DMS 273 treated with DMSO at 0.1 percent for 48 hours (cell line): ENCODE measurements at regions not wholly inside any gene's neighbourhood (a gene's known extent, or its start where the extent isn't known, plus 50 kb on each side); places are given as distances from the start of the nearest gene placed in this dataset.

ENCODE experiments used
- DNase-seq: peaks from one replicate; lab custom pipeline; 2025; lab: John Stamatoyannopoulos, UW

DNA sequence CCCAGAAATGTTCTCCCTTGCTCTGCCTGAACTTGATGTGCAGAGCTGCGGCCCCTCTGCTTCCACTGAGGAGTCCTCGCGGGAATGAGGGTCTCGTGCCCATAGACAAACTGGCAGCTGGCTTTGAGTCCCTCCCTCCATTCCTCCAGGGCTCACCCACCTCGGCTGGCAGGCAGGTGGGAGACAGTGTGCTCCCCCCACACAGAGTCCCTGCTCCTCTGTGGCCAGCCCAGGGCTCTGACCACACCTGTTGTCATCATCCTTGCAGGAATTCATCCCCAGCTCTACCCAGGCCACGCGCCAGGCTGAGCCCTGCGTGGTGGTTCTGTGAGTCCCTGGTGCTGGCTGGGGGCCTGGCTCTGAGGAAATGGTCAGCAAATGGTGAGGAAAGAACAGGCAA is 521.9 kb downstream of the TBC1D22A start:
- DNase-seq = no peak

DNA sequence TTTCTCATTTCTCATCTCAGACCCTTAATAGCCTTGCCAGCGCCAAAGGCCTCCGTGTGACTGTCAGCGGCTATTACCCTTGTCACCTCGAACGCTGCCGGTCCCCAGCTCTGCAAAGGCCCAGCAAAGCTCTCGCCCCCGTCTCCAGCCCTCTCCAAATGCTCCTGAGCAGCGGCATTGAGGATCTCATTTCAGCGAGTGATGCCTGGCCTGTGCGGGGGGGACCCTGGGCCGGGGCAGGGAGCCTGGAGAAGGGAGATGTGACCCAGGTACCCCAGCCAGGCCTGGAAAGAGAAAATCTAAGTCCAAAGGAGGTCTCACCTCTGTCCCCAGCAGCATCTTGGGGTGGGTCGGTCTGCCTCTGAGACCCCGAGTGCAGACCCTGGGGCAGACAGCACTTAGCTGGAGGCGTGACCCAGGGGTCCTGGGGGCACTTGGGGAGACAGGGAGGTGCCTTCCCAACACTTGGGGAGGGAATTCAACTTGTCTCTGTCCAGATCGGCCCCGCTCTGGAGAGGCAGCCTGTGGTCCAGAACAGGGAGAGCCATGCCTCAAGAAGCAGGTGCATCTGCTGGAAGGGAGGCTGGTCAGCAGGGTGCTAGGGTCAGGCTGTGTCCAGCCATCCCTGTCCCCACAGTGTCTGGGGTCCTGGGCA is 521.3 kb downstream of the TBC1D22A start:
- no peak for DNase-seq

DNA sequence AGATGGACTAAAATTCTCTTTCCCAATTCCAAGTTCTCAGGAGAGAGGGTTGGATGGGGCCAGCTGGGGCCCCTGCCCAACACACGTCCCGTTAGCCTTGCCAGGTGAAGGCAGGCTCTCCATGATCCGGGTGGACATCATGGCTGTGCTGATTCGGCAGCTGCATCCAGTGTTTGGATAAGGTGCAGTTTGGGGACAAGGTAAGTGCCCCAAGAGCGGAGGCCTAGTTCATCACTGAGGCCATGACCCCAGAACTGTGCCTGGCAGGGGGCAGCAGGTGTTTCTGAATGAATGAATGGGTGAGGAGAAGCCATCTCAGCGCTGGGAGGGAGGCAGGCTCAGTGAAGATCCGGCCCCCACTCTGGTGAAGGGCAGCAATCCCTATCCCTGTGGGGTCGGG is 520.4 kb downstream of the TBC1D22A start:
- no peak for DNase-seq

DNA sequence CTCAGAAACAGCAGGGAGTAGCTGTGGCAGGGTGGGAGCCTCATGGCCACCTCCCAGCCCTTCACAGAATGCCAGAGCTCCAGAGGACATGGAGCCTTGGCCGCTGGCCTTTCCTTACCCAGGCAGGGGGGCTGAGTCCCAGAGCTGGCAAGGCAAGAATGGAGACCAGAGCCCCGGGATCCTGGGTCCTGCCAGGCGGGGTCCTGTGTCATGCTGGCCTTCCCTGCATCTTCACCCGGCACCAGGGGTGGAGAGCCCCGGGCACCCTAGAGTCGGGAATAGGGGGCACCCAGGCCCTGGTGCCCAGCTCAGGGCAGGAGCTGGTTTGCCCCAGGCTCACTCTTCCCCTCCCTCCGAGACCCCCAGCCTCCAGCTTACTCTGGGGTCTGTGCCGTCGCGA is 519.9 kb downstream of the TBC1D22A start:
- no peak for DNase-seq

DNA sequence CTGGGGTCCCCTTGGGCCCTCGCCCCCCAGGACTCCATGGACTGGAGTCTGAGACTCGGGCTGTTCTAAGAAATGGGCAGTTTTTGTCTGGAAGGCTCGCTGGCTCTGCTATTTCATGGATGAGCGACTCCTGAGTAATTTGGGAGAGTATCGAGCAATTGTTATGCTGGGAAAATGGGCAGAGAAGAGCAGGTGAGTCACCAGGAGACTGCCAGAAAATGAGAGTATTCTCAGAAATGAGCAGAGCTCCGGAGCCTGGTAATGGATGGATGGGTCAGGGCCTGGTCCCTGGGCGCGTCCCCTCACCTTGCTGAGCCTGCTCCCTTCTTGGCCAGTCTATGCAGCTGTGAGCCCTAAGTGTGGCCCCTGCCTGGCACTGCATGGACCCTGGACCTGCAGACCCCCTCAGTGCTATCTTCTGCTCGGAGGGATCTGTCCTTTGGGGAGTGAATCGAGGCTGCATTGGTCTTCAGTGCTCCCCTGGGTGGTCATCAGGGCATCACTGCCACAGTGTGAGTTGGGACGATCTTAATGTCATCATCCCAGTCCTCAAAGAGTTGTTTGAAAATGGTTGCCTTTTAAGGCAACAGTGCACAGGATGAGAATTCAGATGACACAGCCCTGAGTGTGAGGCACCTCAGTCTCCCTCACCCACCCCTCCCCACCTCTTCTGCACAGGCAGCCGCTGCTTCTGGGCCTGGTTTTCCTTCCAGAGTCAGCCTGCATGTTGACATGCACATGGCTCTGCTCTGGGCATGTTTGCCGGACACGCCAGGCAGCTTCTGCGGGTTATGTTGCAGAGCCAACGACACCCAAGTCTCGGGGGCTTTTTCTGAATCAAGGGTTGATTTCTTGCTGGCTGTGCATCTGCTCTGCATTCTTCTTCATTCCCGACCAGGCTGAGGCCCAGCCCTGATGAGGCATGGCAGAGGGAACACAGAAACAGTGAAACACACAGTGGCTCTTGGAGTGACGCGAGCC is 519.0 kb downstream of the TBC1D22A start:
- no peak for DNase-seq

DNA sequence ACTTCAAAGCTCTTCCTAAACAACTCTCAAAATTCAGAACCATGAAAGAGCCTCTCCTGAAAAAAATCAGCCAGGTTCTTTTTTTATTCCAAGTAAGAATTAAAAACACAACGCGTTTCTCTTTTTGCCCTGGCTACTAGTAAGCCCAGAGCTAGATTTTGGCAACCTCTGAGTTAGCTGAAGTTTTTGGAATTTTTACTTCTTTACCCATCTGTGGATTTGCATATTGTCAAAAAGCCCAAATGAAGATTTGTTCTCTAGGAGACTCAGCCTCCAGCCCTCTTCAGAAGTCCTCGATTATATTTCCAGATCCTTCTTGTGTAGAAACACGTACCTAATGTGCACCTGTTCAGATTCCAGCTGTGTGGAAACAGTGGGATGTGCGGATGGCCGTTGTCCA is 517.9 kb downstream of the TBC1D22A start:
- no peak for DNase-seq

DNA sequence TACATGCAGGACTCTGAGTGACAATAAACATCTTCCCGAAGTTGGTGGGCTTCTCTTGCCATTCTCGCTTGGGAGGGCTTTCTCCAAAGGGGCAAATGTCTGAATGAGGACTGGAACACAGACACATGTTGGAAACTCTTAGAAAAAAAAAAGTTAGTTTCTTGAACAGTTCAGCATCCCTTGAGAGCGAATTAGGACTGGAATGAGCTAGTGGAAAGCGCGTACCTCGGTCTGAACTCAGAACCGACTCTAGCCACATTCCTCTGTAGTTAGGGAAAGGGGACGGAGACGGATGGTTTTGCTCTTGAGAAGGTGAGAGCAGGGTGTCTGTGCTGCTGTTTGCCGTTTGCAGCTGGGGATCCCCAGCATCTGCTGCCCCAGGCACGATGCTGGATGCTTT is 517.3 kb downstream of the TBC1D22A start:
- no peak for DNase-seq

DNA sequence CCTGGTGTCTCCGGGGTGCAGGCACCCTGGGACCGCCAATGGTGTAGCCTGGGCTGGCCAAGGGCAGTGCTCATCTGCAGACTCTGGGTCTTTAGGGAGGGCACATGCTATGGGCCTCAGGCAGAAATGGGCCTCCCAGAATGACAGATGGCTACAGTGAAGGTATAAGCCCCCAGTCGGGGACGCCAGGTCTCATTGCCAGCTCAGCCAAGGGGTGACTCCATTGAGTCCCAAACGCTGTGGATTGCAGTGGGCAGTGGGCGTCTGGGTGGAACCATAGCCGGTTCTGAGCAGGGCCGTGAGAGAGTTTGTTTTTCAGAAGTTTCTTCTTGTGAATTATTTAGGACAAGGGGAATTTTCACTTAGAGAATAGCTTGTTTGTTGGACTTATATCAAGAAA is 516.9 kb downstream of the TBC1D22A start:
- DNase-seq = no peak

DNA sequence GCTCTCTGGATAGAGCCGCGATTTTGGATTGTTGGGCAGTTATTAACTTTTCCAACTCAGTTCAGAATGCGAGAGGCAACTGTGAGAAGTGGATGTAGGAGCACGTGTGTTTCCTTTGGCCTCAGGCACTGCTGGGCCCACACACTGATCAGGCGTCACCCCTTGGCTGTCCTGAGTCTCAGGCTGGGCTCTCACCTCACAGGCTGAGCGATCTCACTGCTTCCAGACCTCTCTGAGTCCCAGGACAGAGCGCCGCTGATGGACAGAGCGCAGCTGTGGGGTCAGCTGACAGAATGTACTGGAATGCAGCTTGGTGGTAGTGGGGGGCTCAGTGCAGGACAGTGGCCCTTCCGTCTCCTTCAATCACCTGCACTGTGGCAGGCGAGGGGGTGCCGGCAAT is 516.2 kb downstream of the TBC1D22A start:
- no peak for DNase-seq

DNA sequence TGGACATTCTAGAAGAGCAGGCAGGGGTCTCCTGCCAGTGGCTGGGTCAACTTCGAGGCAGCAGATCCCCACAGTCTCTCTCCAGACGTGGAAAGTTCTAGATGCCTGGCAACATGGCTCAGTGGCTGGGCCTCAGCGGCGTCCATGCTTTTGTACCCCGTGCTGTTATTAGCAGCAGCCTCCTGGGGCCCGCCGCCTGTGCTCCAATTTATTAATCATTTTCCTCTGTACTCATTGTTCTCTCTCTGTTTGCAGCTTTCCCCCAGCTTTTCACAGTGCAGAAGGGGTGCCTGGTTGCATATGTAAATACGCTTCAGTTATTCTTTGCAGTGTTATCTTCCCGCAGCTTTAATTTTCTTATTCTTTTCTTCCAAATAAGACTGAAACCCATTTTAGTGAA is 515.1 kb downstream of the TBC1D22A start:
- DNase-seq = no peak

DNA sequence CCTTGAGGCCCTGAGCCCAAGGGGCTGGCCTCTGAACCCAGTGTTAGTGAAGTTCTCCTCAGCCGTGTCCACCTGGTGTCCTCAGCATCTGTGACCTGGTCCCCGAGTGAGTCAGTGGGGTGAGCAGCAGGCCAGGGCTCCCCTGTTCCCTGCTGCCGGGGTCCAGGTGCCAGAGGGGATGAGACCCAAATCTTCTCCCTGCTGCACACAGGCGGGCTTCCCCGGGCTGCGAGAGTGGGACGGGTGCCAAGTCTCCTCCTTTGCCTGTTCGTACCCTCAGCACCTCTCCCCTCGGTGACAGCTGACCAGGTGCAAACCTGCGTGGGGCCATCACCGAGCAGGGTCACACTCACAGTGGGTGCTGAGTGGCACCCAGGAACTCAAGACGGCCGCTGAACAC is 514.5 kb downstream of the TBC1D22A start:
- DNase-seq = no peak

DNA sequence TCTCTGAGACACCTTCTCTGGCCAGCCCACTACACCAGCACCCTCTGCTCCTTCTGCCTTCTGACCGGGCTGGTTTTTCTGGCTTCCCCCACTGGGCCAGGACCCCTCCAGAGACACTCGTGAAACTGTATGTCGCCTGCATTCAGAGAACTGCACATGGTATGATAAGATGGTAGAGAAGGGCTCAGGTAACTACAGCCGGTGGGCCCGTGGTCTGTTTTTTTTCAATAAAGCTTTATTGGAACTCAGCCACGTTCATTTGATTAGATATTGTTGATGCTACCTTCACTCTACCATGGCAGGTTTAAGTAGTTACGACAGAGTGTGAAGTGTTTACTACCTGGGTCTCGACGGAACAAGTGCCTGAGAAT is 514.0 kb downstream of the TBC1D22A start:
- DNase-seq = no peak

DNA sequence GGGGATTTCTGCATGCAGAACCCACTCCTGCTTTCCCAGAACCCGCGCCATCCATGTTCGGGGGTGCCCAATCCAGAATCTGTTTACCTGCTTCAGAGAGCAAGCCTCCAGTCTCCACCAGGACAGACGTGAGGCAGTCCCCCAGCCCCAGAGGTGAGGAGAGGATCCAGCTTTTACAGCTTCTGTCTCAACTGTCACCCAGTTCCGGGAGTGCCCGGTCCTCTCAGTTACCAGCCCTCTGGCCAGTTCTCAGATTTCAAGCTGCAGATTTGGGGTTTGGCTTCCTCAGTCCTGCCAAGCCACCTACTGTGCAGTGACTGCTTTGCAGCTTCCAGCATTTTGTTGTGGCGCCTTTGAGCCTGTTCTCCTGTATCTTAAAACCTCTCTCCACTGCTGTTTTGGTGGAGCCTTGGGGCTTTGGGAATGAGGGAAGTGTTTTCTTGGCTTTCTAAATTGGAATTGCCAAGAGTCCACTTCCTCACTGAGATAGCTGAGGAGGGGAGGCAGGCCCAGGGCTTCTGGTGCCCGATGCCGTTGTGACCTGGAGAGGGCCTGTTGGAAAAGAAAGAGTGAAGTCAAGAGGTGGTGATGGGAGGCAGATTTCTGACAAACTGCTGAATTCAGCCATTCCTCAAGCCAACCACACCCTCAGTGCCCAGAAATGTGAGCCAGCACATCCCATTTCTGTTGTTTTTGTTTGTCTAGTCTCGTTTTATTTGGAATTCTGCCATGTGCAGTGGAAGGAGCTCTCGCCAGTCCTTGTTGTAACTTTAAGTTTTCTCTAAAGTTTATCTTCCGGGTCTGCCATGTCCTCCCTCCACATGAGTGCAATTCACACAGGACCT is 513.4 kb downstream of the TBC1D22A start:
- no peak for DNase-seq

DNA sequence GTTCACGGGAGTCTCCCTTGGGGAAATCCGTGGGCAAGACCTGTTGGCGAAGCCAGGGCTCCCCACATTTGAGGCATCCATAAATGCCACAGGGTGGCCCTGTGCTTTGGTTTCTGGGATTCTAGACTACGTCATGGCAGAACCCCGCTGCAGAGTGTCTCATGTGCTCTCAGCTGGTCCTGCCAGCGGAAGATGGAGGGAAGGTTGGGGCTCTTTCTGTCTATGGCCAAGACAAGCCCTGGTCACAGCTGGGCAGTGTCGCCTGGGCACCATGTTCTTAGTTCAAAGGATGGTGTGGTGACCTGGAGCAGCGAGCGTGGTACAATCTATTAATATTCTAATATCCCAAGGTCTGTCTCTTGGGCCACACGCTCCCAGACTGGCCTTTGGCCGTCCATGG is 511.7 kb downstream of the TBC1D22A start:
- no peak for DNase-seq

DNA sequence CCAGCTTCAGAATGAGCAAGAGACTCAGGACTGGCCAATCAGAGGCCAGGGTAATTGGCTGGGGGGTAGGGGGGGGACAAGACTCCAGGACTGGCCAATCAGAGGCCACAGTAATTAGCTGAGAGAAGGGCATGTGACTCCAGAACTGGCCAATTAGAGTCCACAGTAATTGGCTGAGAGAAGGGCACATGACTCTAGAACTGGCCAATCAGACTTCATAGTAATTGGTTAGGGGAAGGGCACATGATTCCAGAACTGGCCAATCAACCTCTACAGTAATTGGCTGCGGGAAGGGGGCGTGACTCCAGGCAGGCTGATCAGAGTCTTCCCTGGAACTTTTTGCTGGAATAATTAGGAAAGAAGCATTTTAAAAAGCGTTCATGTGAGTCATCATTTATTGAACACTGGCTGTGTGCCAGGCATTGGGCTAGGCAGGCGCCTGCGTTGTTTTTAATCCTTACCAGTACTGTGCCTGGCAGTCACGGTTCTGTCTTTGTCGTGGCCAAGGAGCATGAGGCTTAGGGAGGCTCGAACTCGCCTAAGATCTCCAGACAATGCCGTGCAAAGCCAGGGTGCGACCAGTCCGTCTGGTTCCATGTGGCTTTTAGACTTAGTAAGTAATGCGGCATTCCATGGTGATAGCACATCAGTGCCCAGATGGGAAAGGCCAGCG is 508.1 kb downstream of the TBC1D22A start:
- no peak for DNase-seq

DNA sequence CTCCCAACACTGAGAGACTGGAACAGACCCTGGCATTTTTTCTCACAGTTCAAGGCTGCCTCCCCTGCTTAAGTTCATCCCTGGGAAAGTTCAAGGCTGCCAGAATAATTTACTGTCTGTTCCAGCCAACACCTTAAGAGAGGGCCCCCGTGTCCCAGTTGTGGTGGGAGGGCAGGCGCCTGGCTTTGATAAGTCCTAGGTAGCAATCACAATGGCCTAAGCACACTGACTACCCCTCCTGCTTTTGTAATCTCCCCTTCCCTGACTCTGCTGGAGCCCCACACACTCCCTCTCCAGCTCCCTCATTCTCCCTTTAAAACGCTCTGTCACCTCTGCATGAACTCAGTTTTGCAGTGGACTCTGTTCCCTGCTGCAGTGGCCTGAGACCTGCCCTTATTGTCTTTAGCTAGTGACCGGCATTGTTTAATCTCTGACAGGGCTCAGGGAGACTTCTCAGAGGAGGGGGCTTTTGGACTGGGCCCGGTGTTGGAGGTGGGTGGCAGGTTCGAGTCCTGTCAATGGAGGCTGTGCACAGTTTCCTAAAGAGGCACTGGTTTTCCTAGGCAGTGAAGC is 507.2 kb downstream of the TBC1D22A start:
- DNase-seq = no peak

DNA sequence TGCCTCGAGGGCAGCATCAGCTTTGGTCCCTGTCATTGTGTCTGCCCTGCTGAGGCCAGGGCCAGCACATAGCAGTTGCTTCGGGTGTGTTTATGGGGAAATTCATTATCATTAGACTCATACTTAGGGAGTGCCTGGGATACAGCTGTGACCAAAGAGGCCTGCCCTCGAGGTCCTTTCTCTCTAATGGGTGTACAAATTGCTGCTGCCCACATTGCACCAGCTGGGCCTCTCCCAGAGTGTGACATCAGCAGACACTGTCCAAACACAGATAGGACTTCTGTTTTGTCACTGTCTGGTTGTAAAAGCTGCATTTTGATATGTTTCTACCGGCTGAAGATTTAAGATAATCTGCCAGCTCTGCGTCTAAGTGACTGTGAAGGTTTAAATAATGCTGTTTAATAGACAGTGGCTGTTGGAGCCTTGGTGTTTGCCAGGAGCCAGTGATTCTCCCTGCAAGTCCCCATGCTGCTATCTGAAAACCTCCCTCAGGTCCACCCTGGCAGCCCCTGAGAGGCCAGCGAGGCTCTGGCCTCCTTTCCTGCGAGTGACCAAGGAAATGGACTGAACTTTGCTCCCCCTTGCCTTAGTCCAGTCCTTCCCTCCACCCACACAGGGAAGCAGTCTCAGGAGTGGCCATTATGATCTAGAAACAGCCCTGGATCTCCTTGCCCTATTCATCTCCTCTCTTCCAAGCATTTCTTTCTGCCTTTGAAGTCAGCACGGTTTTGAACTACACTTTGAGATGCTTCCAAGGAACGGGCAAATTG is 505.2 kb downstream of the TBC1D22A start:
- no peak for DNase-seq

DNA sequence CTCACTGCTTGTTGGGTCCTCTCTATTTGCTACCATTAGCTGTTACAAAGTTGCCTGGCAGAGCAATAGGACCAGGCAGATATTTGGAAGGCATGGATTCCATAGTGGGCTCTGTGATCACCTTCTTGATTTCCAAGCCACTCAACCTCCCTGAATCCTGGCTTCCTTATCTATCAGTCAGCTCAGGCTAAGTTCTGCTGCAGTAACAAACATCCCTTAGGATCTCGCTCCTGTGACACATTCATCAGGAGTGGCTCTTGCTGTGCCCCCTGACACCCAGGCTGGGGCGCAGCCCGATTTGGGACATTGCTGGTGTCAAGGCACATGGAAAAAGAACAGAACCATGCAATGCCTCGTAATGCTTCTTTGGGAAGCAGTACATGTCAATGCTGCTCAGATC is 503.9 kb downstream of the TBC1D22A start:
- DNase-seq = no peak

DNA sequence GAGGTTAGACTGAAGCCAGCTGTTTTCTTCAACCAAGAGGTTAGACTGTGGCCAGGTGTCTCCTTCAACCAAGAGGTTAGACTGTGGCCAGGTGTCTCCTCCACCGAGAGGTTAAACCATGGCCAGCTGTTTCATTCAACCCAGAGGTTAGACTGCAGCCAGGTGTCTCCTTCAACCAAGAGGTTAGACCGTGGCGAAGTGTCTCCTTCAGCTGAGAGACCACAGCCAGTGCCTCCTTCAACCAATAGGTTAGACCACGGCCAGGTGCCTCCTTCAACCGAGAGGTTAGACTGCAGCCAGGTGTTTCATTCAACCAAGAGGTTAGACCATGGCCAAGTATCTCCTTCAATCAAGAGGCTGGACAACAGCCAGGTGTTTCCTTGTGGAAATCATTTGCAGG is 498.1 kb downstream of the TBC1D22A start:
- no peak for DNase-seq

DNA sequence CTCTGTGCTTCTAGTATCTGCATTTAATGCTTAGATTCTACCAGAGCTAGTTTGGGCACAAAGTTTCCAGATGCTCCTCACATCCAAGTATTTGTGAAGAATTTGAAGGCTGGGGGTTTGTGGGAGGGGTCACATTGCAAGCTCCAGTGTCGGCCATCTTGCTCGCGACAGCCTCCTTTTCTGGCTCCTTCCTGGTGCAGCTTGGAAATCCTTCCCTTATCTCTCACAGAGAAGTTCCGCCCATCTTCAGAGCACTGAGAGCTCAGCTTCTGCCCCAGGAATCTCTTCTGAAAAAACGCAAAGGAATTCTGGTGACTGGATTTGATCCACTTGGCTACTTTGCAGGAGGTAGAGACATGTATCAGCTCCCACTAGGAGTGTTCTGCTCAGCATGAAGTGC is 497.5 kb downstream of the TBC1D22A start:
- no peak for DNase-seq

DNA sequence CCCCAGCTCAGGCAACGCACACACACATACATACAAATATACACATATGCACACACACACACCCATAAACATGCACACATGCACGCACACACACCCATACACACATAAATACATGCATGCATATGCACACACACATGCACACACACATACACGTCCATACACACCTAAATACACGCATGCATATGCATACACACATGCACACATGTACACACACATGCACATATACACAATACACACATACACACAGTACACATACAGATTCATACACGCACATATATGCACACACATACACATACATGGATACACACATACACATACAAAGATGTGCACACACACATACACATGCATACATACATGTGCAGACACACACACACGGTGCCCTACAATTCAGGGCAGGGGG is 496.6 kb downstream of the TBC1D22A start:
- no peak for DNase-seq
